ENCODE measurements at regions not wholly inside any gene's neighbourhood (a gene's known extent, or its start where the extent isn't known, plus 50 kb on each side); places are given as distances from the start of the nearest gene placed in this dataset.
"Not testable (repeated sequence)": the region's sequence is repeated elsewhere in the genome, so short reads cannot be mapped to it uniquely, and the experiment has no call there.

DNA sequence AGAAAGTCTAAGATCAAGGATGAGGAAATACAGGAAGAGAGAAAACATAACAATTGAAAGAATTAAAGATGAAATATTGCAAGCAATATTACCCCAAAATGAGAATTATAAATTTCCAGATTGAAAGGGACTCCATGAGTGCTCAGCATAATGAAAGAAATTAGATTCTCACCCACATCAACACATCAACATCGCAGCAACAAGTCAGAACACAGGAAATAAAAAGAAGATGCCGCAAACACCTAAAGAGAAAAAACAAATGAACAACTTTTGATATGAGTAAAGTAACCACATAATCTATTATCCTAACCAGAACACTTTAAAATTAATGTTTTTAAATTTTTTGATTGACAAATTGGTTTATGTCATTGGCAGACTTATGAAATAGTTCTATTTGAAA is 318.3 kb upstream of the PTGER4 start:
- ATAC-seq (no peak), DNase-seq (ENCODE audit: low spot score) (no peak)
- intact Hi-C loops (cut with DNase I) = no loop called here

DNA sequence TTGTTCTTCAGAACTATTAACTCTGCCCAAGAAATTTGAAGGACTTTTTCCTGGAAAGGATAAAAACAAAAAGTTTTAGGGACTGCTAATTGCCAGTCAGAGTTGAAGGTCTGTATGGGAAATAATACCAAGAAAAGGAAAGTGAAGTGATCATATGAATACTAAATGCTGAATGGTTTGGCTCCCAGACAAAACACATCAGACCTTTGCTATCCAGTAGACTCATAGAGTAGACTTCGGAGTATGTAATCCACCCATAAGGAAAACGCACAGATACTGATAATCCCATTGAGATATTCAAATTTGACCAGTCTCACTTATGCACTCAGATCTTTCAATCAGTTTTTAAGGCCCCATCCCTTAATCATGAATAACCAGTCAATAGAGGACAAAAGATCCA is 319.0 kb upstream of the PTGER4 start:
- intact Hi-C loops (cut with DNase I) = no loop called here
- no peak for DNase-seq (ENCODE audit: low spot score)
- no peak for ATAC-seq

DNA sequence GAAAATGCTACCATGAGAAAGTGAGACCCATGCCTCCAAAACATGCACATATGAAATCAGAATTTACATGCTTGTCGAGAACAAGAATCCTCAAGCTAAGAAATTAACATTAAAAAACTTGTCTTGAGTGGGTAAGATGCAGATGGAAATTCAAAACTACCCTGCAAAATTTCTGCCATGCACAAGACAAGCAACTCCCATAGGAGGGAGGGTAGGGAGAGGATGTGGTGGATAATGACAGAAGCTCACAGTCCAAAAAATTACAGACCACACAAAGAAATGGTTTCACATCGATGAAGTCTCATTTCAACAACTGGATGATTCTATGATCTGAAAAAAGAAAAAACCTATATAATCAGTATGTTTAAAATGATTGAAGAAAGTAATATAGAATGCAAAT is 319.9 kb upstream of the PTGER4 start:
- DNase-seq (ENCODE audit: low spot score) (no peak), ATAC-seq (no peak)
- intact Hi-C loops (cut with DNase I) = no loop called here

DNA sequence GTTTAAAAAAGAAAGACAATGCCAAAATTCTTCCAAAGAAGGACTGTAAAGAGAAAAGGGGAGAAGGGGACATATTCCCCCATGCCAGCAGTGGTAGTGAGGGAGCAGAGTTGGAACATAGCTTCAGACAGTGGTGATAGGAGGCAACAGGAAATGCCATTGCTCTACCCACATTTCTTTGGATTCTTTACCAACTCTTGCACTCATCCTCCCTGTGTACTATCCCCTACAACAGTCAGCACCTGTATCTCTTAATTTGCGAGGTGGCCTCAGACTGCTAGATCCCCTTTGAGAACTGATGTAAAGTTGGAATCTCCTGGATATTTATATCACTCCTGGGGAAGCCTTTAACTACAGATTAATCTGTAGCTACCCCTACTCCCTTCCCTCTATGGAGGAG is 320.6 kb upstream of the PTGER4 start:
- ATAC-seq (no peak), DNase-seq (ENCODE audit: low spot score) (no peak)
- intact Hi-C loops (cut with DNase I) = no loop called here

DNA sequence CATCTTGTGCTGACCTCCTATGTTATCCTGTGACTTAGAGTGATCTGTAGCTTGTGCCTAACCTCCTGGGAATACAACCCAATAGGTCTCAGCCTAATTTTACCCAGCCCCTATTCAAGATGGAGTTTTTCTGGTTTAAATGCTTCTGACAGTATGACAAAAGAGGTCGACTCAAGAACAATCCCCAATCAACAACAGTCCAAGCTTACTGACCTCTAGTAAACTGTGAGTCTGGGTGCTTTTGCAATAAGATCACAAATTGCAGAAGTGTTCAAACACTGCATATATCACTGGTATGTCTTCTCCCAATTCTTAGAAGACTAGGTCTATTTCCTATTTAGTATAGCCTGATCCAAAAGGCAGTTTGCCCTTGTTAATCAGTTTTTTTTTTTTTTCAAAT is 323.5 kb upstream of the PTGER4 start:
- DNase-seq (ENCODE audit: low spot score) (no peak), ATAC-seq (peak; percentile 72)
- intact Hi-C loops (cut with DNase I) = no loop called here

DNA sequence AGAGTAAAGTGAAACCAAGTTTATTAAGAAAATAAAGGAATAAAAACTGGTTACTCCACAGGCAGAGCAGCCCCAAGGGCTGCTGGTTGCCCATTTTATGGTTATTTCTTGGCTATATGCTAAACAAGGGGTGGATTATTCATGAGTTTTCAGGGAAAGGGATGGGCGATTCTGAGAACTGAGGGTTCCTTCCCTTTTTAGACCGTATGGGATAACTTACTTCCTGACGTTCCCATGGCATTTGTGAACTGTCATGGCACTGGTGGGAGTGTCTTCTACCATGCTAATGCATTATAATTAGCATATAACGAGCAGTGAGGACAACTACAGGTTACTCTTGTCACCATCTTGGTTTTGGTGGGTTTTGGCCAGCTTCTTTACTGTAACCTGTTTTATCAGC is 323.9 kb upstream of the PTGER4 start:
- intact Hi-C loops (cut with DNase I) = no loop called here
- no peak for DNase-seq (ENCODE audit: low spot score)
- ATAC-seq = no peak

DNA sequence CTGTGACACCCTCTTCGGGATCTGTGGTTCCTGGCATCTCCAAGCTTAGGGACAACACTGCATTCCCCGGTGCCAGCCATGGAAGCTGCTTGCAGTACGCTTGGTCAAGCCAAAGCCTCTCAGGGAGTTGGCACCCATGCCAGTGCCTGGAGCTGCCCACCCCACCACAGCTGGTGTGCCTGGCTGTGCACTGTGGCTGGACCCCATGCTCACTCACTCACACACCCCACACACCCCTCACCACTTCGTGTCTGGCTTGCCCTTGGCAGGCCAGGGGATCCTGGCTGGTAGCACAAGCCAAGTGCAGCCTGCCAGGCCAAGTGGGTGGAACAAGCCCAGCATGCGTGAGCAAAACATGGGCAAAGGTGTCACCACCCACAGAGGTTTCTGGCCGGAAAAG is 324.5 kb upstream of the PTGER4 start:
- intact Hi-C loops (cut with DNase I) = no loop called here
- ATAC-seq (peak; percentile 17), DNase-seq (ENCODE audit: low spot score) (no peak)

DNA sequence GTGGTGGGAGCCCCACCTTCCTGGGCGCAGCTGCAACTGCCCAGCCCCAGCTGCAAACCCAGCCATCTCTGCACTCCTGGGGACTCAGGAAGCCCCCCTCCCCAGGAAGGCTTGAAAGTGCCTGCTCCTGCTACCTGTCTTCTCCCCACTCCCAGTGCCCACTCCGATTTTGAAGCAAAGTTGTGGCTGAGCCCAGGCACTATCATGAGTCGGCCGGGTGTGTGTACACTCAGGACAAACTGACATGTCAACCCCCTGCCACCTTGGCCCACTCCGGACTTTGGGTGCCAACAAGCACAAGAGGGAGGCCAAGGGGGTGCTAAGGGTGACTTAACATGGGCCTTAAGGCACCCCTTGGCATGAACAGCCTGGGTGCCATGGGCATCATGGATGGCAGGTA is 325.5 kb upstream of the PTGER4 start:
- intact Hi-C loops (cut with DNase I) = no loop called here
- no peak for DNase-seq (ENCODE audit: low spot score)
- ATAC-seq = peak; percentile 10

DNA sequence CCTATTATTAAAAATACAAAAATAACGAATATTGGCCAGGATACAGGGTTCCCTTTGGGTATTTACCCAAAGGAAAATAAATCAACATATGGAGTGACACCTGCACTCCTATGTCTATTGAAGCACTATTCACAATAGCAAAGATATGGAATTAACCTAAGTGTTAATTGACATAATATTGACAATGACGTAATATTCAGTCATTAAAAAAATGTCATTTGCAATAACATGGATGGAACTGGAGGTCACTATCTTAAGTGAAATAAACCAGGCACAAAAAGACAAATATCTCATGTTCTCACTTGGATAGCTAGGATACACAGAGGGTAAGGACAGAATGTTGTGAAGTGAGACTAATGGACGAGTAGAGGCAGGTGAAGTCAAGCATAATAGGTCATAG is 326.3 kb upstream of the PTGER4 start:
- no peak for DNase-seq (ENCODE audit: low spot score)
- intact Hi-C loops (cut with DNase I) = no loop called here
- ATAC-seq = no peak

DNA sequence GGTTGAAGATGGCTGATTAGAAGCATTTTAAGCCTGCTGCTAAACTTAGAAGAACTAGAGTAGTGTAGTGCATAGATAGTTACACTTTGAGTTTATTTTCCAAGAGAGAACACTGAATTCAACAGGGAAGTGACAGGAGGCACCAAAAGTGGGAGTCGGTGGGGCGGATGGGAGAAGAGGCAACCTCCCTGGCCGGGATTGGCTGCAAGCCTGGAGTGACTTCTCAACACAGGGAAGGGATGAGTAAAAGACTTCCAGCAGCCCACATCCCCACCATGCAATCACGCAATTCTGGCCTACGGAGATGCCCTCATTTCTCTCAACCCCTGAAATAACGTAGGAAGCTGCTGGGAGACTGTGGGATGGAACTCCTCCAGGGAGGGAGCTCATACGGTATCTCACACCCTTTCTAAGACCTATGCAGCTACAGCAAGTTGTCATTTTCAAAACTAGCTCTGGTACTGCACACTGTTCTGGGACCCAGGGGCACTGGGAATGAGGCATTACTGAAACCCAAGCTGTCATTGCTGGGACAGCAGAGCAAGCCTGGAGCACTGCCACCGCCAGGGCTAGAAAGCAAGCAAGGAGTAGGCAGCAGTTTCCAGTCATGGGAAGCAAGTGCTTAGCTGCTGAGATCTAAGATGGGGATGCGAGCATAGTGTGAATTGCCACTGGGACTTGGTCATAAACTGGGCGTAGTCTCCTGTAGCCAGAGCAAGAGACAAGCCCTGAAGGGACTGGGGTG is 331.6 kb upstream of the PTGER4 start:
- DNase-seq (ENCODE audit: low spot score) (no peak), ATAC-seq (no peak)
- intact Hi-C loops (cut with DNase I) = no loop called here

DNA sequence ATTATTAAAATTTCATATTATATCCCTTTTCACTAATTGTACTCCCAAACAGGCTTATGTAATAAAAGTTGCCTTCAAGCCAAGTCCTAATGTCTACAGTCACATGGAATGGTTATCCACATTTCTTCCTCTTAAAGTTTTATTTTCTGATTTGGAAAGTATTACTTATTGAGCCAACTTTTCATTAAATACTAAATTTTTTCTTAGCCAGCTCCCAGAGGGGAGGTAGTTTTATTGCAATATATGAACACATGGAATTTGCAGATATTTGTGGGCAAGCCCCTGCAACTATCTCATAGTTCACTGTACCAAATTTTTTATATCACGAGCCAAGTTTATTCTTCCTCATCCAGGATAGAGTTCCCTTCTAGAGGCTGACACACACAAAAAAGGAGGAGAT is 332.8 kb upstream of the PTGER4 start:
- DNase-seq (ENCODE audit: low spot score) (no peak), ATAC-seq (no peak)
- intact Hi-C loops (cut with DNase I) = no loop called here

DNA sequence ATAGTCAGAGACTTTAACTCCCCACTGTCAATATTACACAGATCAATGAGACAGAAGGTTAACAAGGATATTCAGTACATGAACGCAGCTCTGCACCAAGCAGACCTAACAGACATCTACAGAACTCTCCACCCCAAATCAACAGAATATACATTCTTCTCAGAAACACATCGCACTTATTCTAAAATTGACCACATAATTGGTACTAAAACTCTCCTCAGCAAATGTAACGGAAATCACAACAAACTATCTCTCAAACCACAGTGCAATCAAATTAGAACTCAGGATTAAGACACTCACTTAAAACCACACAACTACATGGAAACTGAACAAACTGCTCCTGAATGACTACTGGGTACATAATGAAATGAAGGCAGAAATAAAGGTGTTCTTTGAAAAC is 341.3 kb upstream of the PTGER4 start:
- intact Hi-C loops (cut with DNase I) = not testable (repeated sequence)

DNA sequence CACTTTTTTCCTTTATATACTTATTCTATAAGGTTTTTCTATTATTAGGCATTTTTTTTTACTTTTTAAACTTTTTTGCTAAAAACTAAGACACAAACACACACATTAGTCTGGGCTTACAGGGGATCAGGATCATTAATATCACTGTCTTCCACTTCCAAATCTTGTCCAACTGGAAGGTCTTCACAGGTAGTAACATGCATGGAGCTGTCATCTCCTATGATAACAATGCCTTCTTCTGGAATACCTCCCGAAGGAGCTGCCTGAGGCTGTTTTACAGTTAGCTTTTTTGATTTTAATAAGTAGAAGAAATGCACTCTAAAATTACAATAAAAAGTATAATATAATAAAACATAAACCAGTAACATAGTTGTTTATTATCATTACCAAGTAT is 345.5 kb upstream of the PTGER4 start:
- no peak for DNase-seq (ENCODE audit: low spot score)
- no peak for ATAC-seq
- intact Hi-C loops (cut with DNase I) = no loop called here

More for the DNA sequence above, 341.3 kb upstream of the PTGER4 start:
- not testable (repeated sequence) for DNase-seq (ENCODE audit: low spot score); ATAC-seq

DNA sequence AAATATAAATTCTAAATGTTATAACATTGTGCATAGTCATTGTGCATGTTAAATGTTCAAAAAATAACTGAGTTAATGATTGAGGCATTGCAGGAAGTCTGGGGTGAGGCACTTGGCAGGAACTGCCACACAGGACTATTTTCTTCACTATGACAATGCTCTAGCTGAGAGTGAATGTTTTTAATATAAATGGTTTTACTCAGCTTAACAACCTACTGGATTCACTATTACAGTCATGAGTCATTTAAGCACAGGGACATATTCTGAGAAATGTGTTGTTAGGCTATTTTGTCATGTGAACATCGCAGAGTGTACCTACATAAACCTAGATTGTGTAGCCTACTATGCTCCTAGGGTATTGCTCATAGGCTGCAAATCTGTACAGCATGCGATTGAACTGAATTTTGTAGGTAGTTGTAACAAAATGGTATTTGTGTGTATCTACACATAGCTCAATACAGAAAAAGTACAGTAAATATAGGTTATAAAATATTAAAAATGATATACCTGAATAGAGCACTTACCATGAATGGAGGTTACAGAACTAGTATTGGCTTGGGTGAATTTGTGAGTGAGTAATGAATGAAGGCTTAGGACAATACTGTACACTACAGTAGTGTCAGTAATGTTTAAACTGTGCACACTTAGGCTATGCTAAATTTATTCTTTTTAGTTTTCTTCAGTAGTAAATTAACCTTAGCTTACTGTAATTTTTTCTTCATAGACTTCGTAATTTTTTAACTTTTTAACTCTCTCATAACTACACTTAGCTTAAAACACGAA is 346.1 kb upstream of the PTGER4 start:
- DNase-seq (ENCODE audit: low spot score) = no peak
- intact Hi-C loops (cut with DNase I) = no loop called here
- ATAC-seq = no peak

DNA sequence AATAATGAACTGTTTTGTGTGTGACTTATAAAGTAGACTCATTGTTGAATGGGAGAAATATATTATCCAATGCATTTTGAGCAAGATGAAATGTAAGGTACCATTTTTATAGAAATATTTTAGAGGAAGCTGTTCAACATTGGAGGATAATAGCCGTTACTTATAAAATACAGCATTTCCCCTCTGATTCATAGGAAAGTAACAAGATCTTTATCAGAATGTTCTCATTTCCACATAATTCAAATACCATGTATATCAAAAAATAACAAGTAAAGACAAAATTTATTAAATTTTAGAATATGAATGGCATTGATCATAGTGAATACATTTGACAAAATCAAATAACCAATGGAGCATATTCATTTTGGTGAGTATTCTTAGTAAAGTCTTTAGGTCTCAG is 346.7 kb upstream of the PTGER4 start:
- intact Hi-C loops (cut with DNase I) = no loop called here
- DNase-seq (ENCODE audit: low spot score) (no peak), ATAC-seq (no peak)

DNA sequence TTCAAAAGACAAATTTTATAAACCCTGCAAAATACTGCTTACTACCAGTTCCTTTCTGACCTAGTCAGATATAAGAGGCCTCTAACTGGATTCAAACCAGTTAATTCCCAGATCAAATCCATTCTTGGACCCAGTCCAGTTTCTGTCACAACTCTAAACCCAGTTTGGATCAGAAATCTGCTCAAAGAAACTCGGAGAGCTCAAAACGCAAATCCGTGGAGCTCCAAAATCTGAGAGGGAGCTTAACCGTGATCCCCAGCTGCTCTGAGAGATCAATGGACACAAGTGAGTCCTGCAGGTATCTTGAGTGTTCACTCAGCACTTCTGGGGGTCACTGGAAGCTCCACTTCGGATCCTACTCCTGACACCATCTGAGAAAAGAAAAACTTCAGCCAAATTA is 348.1 kb upstream of the PTGER4 start:
- ATAC-seq (no peak), DNase-seq (ENCODE audit: low spot score) (no peak)
- intact Hi-C loops (cut with DNase I) = no loop called here

DNA sequence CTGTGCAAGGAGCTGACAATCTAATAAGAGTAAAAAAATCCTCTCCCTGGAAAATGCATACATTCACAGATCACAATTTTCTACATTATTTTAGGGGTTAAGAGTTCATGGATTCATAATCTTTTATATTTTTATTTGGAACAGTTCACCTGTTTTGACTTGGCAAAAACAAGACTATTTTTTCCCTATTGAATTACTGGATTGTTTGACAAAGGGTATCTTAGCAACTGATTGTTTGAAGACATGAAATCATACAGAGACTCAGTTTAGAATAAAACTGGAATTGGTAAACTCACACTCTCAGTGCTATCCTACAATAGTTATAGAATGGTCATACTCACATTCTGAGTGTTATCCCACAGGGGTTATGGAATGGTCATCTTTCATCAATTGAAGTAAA is 358.2 kb upstream of the PTGER4 start:
- ATAC-seq (no peak), DNase-seq (ENCODE audit: low spot score) (no peak)
- intact Hi-C loops (cut with DNase I) = no loop called here

DNA sequence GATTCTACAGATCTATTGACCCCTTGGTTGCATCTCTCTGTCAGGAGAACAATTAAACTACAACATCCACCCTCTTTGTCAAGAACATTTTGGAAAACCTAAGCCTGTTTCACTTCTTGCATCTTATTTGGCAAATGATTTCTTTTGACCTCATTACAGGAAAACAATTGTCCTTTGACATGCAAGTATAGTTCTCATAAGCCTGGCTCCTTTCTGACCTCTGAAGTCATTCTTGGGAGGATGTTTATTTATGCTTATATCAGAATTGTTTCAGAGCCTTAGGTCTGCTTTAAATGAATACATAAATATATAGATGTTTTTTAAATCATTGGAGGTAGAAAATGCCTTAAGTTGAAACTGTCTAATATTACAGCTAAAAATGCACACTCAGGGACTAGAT is 361.3 kb upstream of the PTGER4 start:
- intact Hi-C loops (cut with DNase I) = no loop called here
- no peak for ATAC-seq
- DNase-seq (ENCODE audit: low spot score) = no peak

DNA sequence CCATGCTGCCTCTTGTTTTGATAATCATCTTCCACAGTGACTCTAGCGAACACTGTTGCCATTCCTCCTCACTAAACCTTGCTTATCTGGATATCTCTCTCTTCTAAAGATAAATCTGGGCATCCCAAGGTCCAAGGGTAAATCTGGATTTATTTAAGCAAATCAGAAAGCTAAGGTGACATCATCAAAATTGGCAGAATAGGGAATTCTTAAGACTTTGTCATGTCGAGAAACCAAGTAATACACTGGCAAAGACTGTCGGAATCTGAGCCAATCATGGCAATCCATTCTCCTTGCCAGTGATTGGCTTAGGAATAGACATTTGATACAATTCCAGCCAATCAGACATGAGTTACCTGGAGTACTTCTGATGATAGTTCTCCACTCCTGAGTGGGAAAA is 362.7 kb upstream of the PTGER4 start:
- intact Hi-C loops (cut with DNase I) = no loop called here
- no peak for ATAC-seq
- DNase-seq (ENCODE audit: low spot score) = no peak

DNA sequence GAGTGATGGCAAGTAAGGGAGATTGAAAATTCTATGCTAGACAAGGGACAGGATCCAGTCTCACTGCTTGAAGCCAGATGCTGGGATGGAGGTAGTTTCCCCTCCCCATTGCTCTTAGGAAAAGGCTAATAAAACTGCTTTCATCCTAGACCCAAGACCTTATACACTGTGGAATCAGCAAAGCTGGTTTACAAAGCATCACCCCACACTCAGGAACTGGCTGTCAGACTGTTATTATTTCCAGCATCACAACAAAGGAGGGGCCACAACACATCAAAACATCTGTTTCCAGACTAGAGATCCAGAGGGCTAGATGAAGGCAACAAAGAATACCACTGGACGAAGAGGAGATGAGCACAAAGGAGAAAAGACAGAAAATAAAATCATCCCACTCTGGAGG is 364.6 kb upstream of the PTGER4 start:
- DNase-seq (ENCODE audit: low spot score) (no peak), ATAC-seq (no peak)
- intact Hi-C loops (cut with DNase I) = no loop called here

DNA sequence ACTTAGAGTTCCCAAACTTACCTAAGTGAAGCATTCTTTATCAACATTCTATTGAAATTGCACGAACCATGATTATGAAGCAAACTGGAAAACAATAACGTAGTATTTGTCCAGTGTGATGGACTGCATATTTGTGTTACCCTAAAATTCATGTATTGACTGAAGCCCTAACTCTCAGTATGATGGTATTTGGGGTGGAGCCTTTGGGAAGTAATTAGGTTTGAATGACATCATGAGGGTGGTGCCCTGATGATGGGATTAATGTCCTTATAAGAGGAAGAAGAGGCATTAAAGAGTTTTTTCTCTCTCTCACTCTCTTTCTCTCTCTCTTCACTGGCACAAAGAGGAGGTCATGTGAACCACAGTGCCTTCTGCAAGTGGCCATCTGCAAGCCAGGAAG is 365.4 kb upstream of the PTGER4 start:
- intact Hi-C loops (cut with DNase I) = no loop called here
- ATAC-seq (no peak), DNase-seq (ENCODE audit: low spot score) (no peak)
